Panc1 (cell line): ENCODE measurements at regions not wholly inside any gene's neighbourhood (a gene's known extent, or its start where the extent isn't known, plus 50 kb on each side); places are given as distances from the start of the nearest gene placed in this dataset.

Source experiments
- ATAC-seq: fragments of 200-7000 bp; cut with Tn5 transposase; 2 replicates; pipeline ENCODE4 v1.9.1; 2020; ENCODE audit warnings: mild to moderate bottlenecking, moderate library complexity
- BruUV-seq: library from RNA; stranded (reverse); fragments of 400-500 nt; replicated peaks from 2 replicates; lab custom pipeline; 2021; lab: Mats Ljungman, UMichigan
- CTCF ChIA-PET: fragments of 300-600 bp; sonication (Branson Sonifier 250); formaldehyde crosslinking; loops from one replicate; lab custom pipeline; 2022; ENCODE audit warnings: antibody characterized with exemption; lab: Charles Lee
- POLR2A ChIA-PET: fragments of 300-600 bp; sonication (Branson Sonifier 250); formaldehyde crosslinking; loops from one replicate; lab custom pipeline; 2022; ENCODE audit warnings: antibody characterized with exemption; lab: Charles Lee
- DNase-seq: peaks from one replicate; pipeline ENCODE4 v3.0.0-alpha.2; 2010; ENCODE audit warnings: low read depth, low spot score
- H3K27ac ChIP-seq: 2 replicates; pipeline ENCODE4 v1.5.1; 2011; ENCODE audit warnings: mild to moderate bottlenecking, low read length, inconsistent platforms
- H3K27me3 ChIP-seq: fragments of 200-500 bp; sonication (Bioruptor generic); 2 replicates; pipeline ENCODE4 v1.6.0; 2014; ENCODE audit warnings: low read length, inconsistent platforms; ENCODE audit not compliant: control insufficient read depth, insufficient read depth
- H3K36me3 ChIP-seq: fragments of 200-500 bp; sonication (Bioruptor generic); 2 replicates; pipeline ENCODE4 v1.5.1; 2014; ENCODE audit warnings: inconsistent platforms, mild to moderate bottlenecking, low read length, moderate library complexity; ENCODE audit not compliant: control insufficient read depth, insufficient read depth
- H3K4me1 ChIP-seq: 2 replicates; pipeline ENCODE4 v1.5.1; 2011; ENCODE audit warnings: inconsistent platforms, mild to moderate bottlenecking, low read length, moderate library complexity; ENCODE audit not compliant: control insufficient read depth, insufficient read depth
- H3K4me3 ChIP-seq, 2 experiments: 2 replicates each; pipeline ENCODE4 v1.5.1; 2011 to 2012; ENCODE audit warnings: low read depth in 2 of 2, low read length in 2 of 2, mild to moderate bottlenecking in 2 of 2, inconsistent platforms in 1 of 2, moderate library complexity in 1 of 2
- H3K9me3 ChIP-seq: fragments of 200-500 bp; sonication (Bioruptor generic); 2 replicates; pipeline ENCODE4 v1.5.1; 2014; ENCODE audit warnings: low read depth, mild to moderate bottlenecking, inconsistent platforms, low read length, moderate library complexity; ENCODE audit not compliant: control insufficient read depth, insufficient read depth
- CTCF ChIP-seq: fragments of 450-650 bp; IDR thresholded peaks from 2 replicates; pipeline ENCODE4 v1.5.1; 2017; ENCODE audit warnings: mild to moderate bottlenecking
- POLR2AphosphoS5 ChIP-seq: IDR thresholded peaks from 2 replicates; pipeline ENCODE4 v1.6.1; 2012; ENCODE audit warnings: mild to moderate bottlenecking, low read depth, low read length, moderate library complexity
- REST ChIP-seq, 2 experiments: IDR thresholded peaks; 2 replicates each; pipeline ENCODE4 v1.6.1; 2011 to 2012; ENCODE audit warnings: low read depth in 2 of 2, control low read depth in 1 of 2, low read length in 1 of 2, mild to moderate bottlenecking in 1 of 2, moderate library complexity in 1 of 2; ENCODE audit not compliant: insufficient read depth in 1 of 2
- SIN3A ChIP-seq: IDR thresholded peaks from 2 replicates; pipeline ENCODE4 v1.6.1; 2012; ENCODE audit warnings: low read depth, mild to moderate bottlenecking, low read length, moderate library complexity, borderline replicate concordance; ENCODE audit not compliant: insufficient read depth
- TCF7L2 ChIP-seq: IDR thresholded peaks from 2 replicates; pipeline ENCODE4 v1.6.1; 2011; ENCODE audit warnings: mild to moderate bottlenecking, low read depth, low read length, inconsistent platforms
- in situ Hi-C: cut with HindIII; loops from 2 replicates; pipeline ENCODE4 v1.10.0; 2016; ENCODE audit warnings: low sequenced_read_pairs, low pct_unique_long_range_greater_than_20kb
- intact Hi-C: fragments of 100-400 bp; cut with micrococcal nuclease; formaldehyde crosslinking; loops from one replicate; pipeline ENCODE4 v1.10.0; 2022; ENCODE audit not compliant: unreplicated experiment

GRCh38 chr15:96117270-96117669 lies 213.2 kb upstream of the NR2F2 start:
- CTCF ChIA-PET = no interaction called here
- BruUV-seq = no TSS peak
- no peaks in the 10 kb centered on the region for H3K27me3 ChIP-seq
- H3K27ac ChIP-seq = no peak overlapping the region
- POLR2A ChIA-PET = no interaction called here
- H3K4me1 ChIP-seq = no peaks in the 10 kb centered on the region
- intact Hi-C loops = no loop called here
- H3K36me3 ChIP-seq = no peaks in the 10 kb centered on the region
- H3K9me3 ChIP-seq = no peaks in the 10 kb centered on the region
- DNase-seq = no peak
- ATAC-seq = no peak
- H3K4me3 ChIP-seq = no peak overlapping the region
- in situ Hi-C loops = no loop called here
- TF ChIP-seq CTCF (no peak), SIN3A (no peak), POLR2AphosphoS5 (no peak), TCF7L2 (no peak), REST (IDR thresholded peaks at IDR 0.05; ENCODE audit: insufficient read depth in 1 of 2, low read depth in 2 of 2, low read length in 1 of 2) (no peak)

- H3K27ac ChIP-seq = no peak overlapping the region
- intact Hi-C loops = no loop called here
- ChIA-PET CTCF (no interaction called here), POLR2A (no interaction called here)
- no peaks in the 10 kb centered on the region for H3K9me3 ChIP-seq
- ATAC-seq (no peak), DNase-seq (no peak)
- no peaks in the 10 kb centered on the region for H3K27me3 ChIP-seq
- no TSS peak for BruUV-seq
- H3K4me3 ChIP-seq = no peak overlapping the region
- in situ Hi-C loops = no loop called here
- H3K36me3 ChIP-seq = no peaks in the 10 kb centered on the region
- peaks cover 3% of the 10 kb centered on the region; the same call in 1 of the 2 replicates for H3K4me1 ChIP-seq
- TF ChIP-seq SIN3A (no peak), TCF7L2 (no peak), CTCF (no peak), REST (IDR thresholded peaks at IDR 0.05; ENCODE audit: insufficient read depth in 1 of 2, low read depth in 2 of 2, low read length in 1 of 2) (no peak), POLR2AphosphoS5 (no peak)
Observed at GRCh38 chr15:96119734-96120133, 210.8 kb upstream of the NR2F2 start.
